GM10266 (cell line): ENCODE measurements at regions not wholly inside any gene's neighbourhood (a gene's known extent, or its start where the extent isn't known, plus 50 kb on each side); places are given as distances from the start of the nearest gene placed in this dataset.

ENCODE experiments used
- DNase-seq: peaks from one replicate; pipeline ENCODE4 v3.0.0; 2012; ENCODE audit errors: extremely low spot score
- CTCF ChIP-seq: IDR thresholded peaks from 2 replicates; pipeline ENCODE4 v1.5.1; 2012; ENCODE audit warnings: mild to moderate bottlenecking, low read depth; ENCODE audit not compliant: control insufficient read depth, insufficient read depth; ENCODE audit errors: missing control alignments

- no peak for TF ChIP-seq CTCF
These were observed 64.7 kb upstream of the SERTAD2 start for GRCh38 chr2:64718250-64718885.

DNA sequence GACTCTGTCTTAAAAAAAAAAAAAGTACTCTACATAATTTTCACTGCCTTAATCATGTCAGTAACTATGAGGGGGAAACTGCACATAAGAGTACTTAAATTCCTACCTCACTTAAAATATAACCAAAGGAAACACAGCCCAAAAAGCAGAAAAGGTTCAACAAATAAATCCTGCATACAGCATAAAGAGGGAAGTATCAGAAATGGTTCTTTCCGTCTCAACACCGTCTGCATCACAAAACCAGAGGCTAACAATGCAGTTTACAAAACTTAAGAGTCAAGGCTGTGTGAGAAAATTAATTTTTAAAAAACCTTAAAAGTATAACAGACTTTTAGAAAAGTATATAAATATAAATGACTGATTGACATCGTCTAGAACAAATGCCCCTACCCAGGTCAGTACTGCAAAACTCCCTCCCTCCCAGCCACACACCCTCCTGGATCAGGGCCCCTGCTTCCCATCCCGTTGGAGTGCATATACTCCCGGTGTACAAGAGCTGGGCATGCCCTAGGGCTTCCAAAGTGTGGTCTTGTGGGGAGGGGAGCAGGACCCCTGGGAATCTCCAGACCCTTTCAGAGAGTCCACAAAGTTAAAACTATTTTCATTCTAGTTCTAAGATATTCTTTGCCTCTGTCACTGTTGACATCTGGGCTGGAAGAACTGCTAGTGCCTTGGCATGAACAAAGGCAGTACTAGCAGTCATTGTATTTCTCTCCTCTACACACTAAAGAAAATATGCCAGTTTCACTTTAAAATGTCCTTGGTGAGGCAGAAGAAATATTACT lies 67.0 kb upstream of the SERTAD2 start:
- DNase-seq: no peak
- TF ChIP-seq CTCF: no peak

More at GRCh38 chr2:64718250-64718885, 64.7 kb upstream of the SERTAD2 start:
- DNase-seq: no peak

GRCh38 chr2:64721320-64721623 lies 67.6 kb upstream of the SERTAD2 start:
- no peak for TF ChIP-seq CTCF
- no peak for DNase-seq

GRCh38 chr2:64722291-64723044 lies 68.8 kb upstream of the SERTAD2 start:
- TF ChIP-seq CTCF: no peak
- no peak for DNase-seq

GRCh38 chr2:64727013-64727767 lies 73.5 kb upstream of the SERTAD2 start:
- no peak for TF ChIP-seq CTCF
- DNase-seq: peak; percentile 60

DNA sequence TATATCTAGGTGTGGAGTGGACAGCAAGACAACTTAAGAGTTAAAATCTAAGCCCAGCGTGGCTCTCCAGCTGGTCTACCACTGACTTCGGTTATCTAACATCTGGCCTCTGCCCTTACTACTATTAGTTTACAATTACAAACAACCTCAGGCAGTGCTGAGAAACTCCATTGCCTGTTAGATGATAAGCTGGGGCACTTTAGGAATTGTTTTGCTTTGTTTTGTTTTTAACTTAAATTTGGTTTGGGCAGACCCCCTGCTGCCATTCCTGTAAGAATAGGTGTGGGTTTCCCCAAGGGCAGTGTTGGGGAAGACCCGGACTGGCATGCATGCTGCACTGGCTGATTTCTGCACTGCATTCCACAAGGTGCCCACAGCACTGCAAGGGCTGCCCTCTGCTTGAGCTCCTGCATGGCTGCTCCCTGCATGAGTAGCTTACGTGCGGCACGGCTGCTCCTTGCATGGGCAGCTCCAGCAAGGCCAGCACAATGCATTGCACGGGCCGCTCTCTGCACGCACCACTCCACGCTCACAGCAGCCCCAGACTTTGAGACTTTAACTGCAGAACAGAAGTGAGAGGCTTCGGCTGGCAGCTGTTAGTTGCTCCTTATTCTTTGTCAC lies 74.2 kb upstream of the SERTAD2 start:
- no peak for DNase-seq
- TF ChIP-seq CTCF: no peak
